GM18873 (cell line): ENCODE measurements at regions not wholly inside any gene's neighbourhood (a gene's known extent, or its start where the extent isn't known, plus 50 kb on each side); places are given as distances from the start of the nearest gene placed in this dataset.

ENCODE experiments used
- ATAC-seq: cut with Tn5 transposase; IDR thresholded peaks from one replicate; pipeline ENCODE4 v1.9.1; 2021; ENCODE audit warnings: mild to moderate bottlenecking, moderate library complexity, moderate number of reproducible peaks; ENCODE audit not compliant: unreplicated experiment, low FRiP score

DNA sequence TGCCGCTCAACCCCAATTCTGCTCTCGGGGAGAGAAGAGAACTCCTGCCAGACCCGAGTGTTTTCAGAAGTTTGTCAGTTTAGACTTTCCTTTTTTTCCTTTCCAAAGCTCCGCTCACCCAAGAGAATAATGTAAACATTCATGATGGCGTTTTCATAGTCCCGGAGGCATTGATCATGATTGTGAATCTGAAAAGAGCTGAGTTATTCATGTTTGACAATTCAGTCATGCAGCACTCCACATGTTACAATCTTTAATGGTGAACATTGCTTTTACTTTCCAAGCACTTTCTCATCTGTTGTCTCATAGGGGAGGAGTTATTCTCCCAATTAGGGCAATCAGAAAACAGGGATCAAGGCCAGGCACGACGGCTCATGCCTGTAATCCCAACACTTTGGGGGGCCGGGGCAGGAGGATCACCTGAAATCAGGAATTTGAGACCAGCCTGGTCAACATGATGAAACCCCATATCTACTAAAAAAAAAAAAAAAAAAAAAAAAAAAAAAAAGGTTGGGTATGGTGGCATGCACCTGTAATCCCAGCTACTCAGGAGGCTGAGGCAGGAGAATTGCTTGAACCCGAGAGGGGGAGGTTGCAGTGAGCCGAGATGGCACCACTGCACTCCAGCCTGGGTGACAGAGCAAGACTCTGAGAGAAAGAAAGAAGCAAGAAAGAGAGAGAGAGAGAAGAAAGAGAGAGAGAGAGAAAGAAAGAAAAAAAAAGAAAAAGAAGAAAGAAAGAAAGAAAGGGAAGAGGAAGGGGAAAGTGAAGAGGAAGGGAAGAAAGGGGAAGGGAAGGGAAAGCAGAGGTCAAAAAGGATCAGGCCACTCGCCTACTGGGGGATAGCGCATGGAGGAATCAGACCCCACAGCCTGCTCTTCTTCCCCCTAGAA lies 70.0 kb upstream of the TNRC6C start:
- ATAC-seq = no peak

DNA sequence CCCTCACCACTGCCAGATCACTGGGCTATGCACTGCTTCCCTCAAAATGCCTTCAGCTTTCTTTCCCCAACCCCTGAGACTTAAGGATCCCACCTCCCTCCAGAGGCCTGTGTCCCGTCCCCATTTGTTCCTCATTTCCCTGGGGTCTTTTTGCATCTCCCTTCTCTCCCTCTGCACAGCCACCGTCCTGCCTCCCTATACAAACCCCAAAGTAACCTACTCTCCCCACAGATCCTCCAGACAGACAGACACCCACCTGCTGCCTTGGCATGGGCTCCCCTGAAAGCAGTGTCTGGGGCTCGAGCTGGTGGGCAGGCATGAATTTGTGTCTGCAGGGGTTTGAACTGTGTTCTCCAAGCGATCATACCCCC lies 69.4 kb upstream of the TNRC6C start:
- no peak for ATAC-seq

DNA sequence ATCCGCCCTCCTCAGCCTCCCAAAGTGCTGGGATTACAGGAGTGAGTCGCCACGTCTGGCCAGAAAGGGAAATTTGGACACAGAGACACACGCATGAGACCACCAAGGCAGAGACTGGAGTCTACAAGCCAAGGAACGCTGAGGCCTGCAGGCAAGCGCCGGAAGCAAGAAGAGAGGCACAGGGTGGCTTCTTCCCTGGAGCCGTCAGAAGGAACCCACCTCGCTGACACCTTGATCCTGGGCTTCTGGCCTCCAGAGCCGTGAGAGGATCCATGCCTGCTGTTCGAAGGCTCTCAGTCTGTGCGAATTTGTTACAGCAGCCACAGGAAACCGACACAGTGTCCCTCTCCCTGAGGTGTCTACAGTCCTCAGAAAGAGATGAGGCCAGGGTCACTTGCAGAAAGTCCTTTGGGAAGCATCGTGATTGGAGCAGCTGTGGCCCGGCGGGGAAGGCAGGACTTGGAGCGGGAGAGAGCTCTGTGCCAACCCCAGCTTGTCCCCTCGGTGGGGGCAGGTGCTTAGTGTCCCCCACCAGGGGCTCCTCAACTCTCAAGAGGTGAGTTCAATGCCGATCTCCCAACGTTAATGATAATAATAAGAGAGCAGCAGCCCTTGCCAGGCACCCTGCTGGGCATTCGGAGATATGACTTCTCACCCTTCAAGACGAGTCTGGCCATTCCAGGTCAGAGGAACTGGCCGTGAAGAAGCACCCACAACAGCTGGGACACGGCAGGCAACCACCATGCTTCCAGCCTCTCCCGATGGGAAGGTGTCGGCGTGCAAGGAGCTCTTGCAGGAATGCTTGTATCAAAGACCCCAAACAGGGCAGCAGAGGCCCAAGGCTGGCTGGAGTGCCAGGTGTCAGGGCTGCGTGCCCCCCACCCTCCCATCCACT lies 68.4 kb upstream of the TNRC6C start:
- no peak for ATAC-seq

DNA sequence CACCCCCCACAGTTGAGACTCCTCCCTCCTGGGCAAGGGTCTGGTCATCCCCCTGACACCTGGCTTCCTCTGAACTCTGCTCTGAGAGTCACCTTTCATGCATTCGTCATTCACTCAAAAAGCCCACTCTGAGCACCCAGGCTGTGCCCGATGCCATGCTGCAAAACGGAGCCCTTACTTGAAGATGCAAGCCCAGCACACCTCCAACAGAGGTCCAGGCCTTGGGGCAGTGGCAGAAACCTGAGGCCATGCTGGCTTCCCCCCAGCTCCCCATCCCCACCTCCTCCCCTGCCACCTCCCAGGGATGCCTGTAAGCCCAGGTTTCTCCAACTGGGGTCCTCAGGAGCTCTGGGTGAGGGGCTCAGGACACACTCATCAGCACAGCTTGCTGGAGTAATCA lies 67.7 kb upstream of the TNRC6C start:
- ATAC-seq = no peak

DNA sequence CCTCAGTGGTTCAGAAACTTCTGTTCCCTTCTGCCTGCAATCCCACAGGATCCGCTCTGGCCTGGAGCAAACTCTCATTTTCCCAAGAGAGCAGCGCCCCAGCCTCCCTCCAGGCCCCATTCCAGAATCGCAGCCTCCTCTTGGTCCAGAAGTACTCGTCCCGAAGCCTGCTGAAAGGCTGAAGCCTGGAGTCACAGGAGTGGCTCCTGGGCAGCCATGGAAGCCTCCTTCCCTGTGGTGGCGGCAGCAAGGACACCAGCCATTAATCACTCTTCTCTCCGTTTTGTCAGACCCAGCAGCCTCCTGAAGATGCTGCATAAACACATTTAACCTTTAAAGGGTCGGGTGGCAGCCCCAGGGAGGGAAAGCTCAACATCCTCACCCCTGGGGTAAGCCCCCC lies 66.9 kb upstream of the TNRC6C start:
- no peak for ATAC-seq

DNA sequence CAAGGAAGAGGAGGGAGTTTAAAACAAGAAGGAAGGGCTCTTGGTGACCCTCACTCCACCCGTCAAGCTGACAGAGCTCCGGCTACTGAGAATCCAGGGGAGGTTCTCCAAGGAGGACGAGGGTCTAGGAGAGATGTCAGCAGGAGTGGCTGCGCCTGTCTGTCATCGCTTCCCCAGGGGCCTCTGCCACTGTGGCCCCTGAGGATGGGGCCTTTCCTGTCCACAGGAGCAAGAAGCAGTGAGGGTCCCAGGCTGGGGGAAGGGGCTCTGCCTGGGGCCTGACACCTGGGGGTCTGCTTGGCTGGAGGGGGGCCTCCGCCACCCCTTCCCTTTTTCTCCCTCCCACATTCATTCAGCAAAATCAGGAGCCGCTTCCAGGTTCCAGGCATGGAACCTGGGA lies 66.5 kb upstream of the TNRC6C start:
- no peak for ATAC-seq

DNA sequence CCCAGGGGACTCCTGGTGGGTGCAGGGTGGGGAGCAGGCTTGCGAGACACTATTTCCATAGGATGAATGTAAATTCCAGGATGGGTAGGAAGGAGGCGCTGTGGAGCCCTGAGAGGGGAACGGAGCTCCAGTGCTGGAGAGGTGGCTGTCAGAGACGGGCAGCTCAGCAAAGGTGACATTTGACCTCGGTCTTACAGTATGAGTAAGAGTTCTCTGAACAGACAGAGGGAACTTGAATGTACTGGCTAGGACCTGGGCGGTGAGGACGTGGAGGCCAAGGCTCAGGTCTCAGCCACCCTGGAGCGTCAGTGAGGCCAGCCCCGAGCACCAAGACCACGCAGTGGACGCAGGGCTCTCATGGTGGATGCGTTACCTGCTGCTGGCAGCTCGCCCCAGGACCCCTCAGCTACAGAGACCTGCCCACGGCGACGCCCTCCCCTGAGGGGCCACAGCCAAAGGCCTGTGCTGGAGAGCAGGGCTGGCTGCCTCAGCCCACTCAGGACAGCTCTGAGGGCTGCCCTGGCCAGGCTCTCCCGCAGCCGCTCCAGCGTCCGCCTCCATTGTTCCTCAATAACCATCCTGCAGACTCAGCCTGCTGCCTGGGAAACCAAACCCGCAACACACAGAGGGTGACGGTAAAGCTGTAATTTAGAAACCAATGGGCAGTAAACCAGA lies 65.9 kb upstream of the TNRC6C start:
- ATAC-seq = no peak

DNA sequence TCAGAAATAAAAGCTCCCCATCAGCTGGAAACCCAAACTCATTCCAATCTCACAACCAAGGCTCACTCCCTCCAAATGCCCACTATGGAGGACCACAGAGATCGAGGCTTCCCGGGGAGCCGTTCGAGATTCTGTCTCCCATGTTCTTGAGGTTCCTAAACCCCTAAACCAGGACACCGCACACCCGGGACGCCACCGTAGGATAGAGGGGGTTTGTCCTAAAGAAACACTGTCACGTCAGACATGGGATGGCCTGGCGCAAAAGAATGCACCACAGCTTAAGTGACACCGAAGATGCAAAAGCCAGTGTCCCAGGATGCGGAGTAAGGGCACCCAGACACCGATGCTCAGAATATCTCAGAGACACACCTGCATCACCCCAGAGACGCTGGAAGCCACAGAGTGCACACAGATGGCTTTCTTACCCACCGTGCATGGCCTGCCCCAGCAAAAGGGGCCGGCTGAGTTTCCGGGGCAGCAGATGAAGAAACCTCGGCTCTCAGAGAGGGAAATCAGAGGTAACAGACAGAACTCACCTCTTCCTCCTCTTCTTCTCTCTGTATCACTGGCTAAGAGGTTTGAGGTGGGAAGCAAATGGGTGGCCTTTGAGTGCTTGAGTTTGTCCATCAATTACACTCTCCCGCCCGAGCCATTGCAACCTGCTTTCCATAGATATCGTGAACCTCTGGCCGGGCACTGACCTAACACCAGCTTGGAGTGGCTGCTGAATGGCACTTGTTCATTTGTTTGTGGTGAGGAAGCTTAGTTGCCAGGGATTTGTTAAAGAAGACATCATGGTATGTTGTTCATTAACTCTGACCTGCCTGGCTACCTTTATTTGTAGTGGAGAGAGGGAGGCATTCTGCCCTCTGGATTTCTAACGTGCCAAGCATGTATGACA lies 65.1 kb upstream of the TNRC6C start:
- ATAC-seq = no peak

DNA sequence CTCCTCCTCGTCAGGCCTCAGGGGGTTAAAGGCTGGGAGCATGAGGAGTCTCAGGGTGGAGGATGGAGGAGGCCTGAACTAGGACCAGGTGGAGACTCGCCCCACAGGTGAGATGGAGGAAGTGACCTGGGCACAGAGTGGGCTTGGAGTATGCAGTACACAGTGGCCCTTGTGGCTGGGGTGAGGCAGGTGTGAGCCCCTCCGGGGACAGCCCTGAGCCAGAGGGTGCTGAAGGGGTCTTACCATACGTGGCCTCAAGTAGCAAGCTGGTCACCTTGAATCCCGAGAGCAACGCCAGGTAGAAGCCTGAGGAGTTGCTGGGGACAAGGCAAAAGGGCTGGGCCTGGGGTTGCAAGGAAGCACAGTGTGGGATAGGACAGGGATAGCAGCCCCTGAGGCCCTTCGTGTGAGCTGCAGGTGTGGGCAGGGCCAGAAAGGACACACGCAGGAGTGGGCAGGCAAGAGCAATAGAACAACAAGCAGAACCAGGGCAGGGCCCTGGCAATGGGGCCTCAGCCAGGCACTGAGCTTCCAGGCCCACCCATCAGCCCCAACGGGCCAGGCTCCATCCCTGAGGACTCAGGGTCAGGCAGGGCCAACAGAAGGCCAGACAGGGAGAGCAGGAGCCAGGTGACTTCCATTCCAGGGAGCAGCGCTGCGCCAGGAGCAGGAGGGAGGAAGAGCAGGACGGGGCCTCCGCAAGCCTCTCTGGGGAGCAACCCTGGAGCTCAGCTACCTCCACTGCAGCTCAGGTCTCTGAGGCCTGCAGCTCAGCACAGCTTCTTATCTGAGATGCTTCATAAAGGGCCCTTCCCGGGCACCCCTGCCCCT lies 64.2 kb upstream of the TNRC6C start:
- ATAC-seq = no peak

DNA sequence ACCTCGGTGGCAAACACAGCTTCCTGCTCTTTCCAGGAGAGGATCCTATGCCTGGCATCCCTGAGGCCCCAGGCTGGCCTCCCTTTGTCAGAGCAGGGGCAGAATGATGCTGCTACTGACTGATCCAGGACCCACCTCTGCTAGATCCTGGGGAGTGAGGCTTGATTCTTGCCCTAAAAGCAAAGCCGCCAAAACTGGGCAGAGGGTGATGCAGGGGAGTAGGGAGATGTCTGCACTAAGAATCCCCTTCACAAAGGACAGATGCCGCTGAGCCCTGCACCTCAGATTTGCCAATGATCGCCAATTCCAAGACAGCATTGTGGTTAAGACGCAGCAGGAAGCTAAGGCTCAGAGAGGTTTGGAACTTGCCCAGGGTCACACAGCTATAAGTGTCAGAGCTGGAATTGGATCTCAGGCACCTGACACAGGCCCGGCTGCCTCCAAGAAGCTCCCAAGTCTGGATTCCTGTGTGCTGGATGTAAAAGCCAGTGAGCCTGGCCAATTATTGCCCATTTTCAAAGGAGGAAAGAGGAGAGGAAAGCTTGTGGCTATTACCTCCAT lies 60.7 kb upstream of the TNRC6C start:
- ATAC-seq = no peak

DNA sequence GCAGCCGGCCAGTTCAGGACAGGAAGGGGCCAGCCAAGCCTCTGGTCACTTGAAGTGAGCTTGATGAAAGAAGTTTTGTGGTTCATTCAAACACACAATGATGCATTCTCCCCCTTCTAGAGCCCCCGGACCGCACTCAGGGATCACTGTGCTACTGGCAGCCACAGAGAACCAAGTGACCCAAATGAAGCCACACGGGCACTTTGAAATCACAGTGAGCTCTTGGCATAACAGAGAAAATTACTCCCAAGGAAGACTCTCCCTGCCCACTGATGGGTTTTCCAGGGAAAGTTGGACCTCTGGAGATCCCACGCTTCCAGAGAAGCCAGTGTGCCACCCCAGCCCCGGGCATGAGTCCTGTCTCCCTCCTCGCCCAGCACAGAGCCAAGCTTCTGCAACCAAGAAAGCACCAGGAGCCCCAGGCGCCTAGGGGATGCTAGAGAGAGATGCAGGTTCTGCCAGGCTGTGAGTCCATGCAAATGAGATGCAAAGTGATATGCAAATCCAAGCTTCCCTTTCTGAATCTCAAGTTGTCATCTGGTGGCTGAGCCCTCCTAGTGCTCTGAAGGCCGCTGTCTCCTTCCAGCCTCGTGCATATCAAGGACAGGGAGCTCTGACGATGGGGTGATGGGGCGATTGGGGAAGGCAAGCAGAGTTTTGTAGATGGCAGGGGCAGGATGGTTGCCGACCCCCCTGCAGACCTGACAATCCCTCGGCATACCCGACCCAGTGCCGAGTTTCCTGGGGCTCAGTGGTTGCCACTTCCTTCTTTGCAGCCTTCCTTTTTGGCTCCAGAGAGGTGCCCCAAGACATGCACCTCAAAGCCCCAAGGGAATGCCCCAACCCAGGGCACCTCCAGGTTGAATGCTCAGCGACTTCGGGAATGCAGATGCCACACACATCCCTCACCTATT lies 59.7 kb upstream of the TNRC6C start:
- no peak for ATAC-seq

DNA sequence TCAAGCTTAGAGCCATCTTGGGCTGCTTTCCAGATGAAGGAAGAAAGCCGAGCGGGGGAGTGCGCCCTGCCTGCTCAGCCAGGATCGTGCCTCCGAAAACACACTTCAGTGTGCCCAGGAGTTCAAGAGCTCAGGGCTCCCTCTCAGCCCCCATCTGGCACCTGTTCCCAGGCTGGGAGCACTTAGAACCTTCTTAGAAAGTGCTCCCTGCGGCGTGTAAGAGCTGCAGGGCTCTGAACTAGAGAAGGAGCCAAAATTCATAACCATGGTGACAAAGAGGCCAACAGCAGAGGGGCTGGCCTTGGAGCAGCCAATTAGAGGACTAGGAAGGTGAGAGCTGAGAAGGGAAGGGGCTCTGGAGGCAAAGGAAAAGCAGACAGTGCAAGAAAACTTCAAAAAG lies 59.0 kb upstream of the TNRC6C start:
- ATAC-seq = no peak

DNA sequence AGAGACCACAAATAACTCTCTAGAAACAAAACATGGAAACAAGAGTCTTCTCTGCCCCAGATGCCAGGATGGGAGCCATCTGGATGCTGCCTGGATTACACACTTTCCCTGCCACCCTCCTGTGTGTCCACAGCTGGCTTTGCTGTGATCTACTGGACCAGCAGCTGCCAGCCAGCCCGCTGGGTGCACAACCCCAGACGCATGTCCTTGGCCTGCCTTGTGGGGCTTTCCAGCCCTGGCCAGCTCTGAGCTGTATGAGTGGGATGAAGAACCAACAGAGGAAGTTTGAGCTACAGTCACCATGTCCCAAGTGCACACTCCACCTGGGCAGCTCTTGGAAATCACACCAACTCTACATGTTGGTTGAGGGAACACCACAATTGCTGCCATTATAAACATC lies 57.0 kb upstream of the TNRC6C start:
- no peak for ATAC-seq

DNA sequence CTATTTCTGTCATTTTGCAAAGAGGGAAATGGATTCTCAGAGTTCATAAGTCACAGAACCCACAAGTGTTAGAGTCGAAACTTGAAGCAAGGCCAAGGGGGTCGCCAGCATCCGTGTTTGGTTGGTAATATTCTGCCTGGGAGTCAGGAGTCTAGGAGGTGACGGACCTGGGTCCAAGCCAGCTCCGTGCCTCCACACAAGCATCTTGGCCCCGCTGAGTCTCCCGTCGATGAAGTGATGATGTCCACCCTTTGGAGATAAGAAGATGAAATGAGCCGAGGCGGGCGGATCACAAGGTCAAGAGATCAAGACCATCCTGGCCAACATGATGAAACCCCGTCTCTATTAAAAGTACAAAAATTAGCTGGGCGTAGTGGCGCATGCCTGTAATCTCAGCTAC lies 53.2 kb upstream of the TNRC6C start:
- no peak for ATAC-seq

DNA sequence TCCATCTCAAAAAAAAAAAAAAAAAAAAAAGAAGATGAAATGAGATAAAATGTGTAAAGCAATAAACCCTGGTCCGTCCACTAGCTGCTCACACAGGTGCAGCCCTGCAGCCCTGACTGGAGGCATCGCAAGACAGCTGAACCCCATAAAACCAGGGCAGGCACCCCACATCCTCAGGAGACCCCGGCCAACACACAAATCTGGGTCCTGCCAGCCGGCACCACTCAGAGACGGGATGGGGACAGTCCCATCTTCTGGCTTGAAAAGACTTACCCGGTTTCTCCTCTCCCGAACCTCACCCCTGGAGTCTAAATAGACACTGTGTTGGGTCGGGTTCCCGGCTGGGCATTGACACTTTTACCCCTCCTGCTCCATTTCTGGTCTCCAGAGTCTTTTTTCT lies 52.7 kb upstream of the TNRC6C start:
- no peak for ATAC-seq

DNA sequence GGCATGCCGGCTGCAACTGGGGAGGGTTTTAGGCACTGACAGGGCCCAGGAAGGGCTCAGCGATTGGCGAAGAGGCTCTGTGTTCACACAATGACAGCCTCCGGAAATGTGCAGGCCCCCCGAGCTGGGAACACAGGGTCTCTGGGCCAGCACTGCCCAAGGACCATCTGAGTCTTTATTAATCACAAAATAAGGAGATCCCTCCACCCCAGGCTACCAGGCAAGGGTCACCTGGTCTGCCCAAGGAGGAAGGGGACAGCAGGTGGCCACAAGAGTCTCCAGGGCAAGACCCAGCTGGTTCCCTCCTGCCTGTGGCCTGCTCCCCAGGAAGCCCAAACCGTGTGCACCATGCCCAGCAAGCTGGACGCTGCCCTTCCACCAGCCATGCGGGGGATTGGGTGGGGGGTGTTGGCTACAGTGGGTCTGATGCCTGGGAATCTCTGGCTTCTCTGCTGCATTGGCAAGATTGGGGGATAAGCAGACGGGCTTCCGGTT lies 52.1 kb upstream of the TNRC6C start:
- no peak for ATAC-seq

DNA sequence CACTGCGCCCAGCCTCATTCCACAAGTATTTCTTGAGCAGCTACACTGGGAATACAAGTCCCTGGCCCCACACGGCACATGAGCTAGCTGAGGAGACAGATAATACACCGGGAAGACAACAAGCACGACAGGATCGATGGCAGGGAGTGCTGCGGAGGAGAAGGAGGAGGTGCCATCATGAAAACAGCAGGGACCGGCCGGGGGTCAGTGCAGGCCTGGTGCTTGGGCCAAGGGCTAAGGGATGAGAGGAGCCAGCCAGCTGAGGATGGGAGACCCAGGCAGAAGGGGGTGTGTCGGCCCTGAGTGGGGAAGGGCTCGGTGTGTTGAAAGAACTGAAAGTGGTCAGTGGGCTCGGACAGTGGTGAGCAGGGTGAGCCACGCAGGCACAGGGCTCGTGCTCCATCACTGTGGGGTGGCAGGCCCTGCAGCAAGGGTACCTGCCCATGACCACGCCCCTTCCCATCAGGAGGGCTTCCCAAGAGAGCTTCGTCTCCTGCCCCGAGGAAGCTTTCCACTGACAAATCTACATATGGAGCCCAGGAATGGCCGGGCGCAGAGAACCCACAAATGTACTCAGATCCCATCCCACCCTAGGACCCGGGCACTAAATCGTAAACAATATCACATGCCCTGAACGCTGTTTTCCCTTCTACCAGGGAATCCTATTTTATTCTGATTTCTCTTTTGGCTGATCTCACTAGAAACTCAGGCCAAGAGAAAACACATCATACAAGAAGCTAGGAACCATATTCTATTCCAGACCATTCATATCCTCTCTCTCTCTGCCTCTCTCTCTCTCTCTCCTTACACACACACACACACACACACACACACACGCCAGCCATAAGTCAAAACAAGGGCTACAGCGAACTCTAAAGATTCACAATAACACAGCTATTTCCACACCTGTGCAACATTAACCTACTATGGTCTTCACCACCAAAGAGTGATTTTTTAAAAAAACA lies 50.7 kb upstream of the TNRC6C start:
- ATAC-seq = no peak
